ENCODE measurements at regions not wholly inside any gene's neighbourhood (a gene's known extent, or its start where the extent isn't known, plus 50 kb on each side); places are given as distances from the start of the nearest gene placed in this dataset.

DNA sequence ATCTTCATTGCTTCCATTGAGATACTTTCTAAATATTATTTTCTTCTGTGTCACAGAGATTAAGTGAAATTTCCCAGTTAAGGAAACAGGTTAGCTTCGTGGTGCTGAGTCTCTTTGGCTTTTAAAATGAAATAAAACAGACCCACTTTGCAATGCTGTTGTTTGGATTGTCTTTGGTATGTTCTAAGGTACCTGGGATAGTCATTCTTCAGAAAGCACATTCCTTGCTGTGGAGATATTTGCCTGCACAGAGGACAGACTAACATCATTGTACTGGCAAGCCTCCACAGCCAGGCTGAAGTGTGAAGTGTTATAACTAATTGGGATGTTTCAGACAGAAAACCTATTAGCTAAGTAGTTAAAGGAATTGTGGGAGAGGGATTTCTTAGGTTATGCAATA lies 148.8 kb upstream of the EPHA7 start:
- no peak for FAIRE-seq

More for the DNA sequence above, 148.8 kb upstream of the EPHA7 start:
- WGBS (ENCODE audit: low lambda C conversion rate), result 0% methylated on average over 1 of the region's 1 CpG
- H4K20me1 ChIP-seq (ENCODE audit: insufficient read depth, low read length), result no peaks in the 10 kb centered on the region
- no peaks in the 10 kb centered on the region for H3K4me1 ChIP-seq (ENCODE audit: insufficient read depth, low read length)
- H3K4me2 ChIP-seq (ENCODE audit: low read depth, low read length), result no peak overlapping the region
- H3K36me3 ChIP-seq (replicated peaks in 1 of 2; ENCODE audit: control insufficient read depth in 1 of 2, insufficient read depth in 2 of 2, low read length in 2 of 2), result no peaks in the 10 kb centered on the region
- ChIA-PET POLR2A (no interaction called here), CTCF (ENCODE audit: low intra/inter-chr PET ratio, low total read pairs) (no interaction called here)
- intact Hi-C loops (cut with micrococcal nuclease; ENCODE audit: unreplicated experiment), result no loop called here
- no peaks in the 10 kb centered on the region for H3K79me2 ChIP-seq (ENCODE audit: insufficient read depth, low read length)
- no TSS peak for BruUV-seq (replicated peaks)
- H2AFZ ChIP-seq (ENCODE audit: low read length), result no peak overlapping the region
- no peak overlapping the region for H3K9ac ChIP-seq (ENCODE audit: insufficient read depth, low read depth, low read length)
- TF ChIP-seq ZFX (CRISPR knock-in tag; IDR thresholded peaks at IDR 0.05; ENCODE audit: low read depth) (no peak), TEAD3 (CRISPR knock-in tag; optimal IDR thresholded peaks at IDR 0.05; ENCODE audit: borderline replicate concordance) (no peak), ZBTB8A (CRISPR knock-in tag; IDR thresholded peaks at IDR 0.05; ENCODE audit: borderline replicate concordance, low read depth) (no peak), KIAA2018 (CRISPR knock-in tag; IDR thresholded peaks at IDR 0.05; ENCODE audit: borderline replicate concordance) (no peak), ZNF781 (CRISPR knock-in tag; IDR thresholded peaks at IDR 0.05; ENCODE audit: borderline replicate concordance, not compliant biosample characterization) (no peak), KLF12 (CRISPR knock-in tag; IDR thresholded peaks at IDR 0.05; ENCODE audit: borderline replicate concordance) (no peak), ZNF639 (CRISPR knock-in tag; conservative IDR thresholded peaks at IDR 0.05) (no peak), ZNF17 (CRISPR knock-in tag; IDR thresholded peaks at IDR 0.05) (no peak), ZBTB42 (CRISPR knock-in tag; IDR thresholded peaks at IDR 0.05) (no peak)
- TF ChIP-seq, protein P1, sequence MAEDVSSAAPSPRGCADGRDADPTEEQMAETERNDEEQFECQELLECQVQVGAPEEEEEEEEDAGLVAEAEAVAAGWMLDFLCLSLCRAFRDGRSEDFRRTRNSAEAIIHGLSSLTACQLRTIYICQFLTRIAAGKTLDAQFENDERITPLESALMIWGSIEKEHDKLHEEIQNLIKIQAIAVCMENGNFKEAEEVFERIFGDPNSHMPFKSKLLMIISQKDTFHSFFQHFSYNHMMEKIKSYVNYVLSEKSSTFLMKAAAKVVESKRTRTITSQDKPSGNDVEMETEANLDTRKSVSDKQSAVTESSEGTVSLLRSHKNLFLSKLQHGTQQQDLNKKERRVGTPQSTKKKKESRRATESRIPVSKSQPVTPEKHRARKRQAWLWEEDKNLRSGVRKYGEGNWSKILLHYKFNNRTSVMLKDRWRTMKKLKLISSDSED (CRISPR knock-in tag; IDR thresholded peaks at IDR 0.05), result no peak
- TF ChIP-seq, protein P2, sequence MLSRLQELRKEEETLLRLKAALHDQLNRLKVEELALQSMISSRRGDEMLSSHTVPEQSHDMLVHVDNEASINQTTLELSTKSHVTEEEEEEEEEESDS (CRISPR knock-in tag; IDR thresholded peaks at IDR 0.05; ENCODE audit: borderline replicate concordance), result no peak
- in situ Hi-C loops (cut with HindIII; ENCODE audit: extremely low pct_ligation_motif_present, low pct_unique_long_range_greater_than_20kb), result no loop called here
- no peak overlapping the region for H3K27ac ChIP-seq (ENCODE audit: extremely low read length, insufficient read depth, low read length)
- no peak for ATAC-seq
- no peaks in the 10 kb centered on the region for H3K9me3 ChIP-seq (ENCODE audit: low read length)
- H3K27me3 ChIP-seq (ENCODE audit: control insufficient read depth in 1 of 2, insufficient read depth in 2 of 2, low read length in 2 of 2), result no peaks in the 10 kb centered on the region
- DNase-seq (ENCODE audit: low spot score), result no peak
- H3K4me3 ChIP-seq (replicated peaks in 1 of 3; ENCODE audit: insufficient read depth in 1 of 3, low read depth in 2 of 3, low read length in 3 of 3), result no peak overlapping the region

Data from HepG2 (cell line).